Transverse colon (tissue), 4 donors: ENCODE measurements at regions not wholly inside any gene's neighbourhood (a gene's known extent, or its start where the extent isn't known, plus 50 kb on each side); places are given as distances from the start of the nearest gene placed in this dataset.

ENCODE experiments used
- CTCF ChIP-seq, 5 experiments: fragments of 200-600 bp in 3 of 5; fragments of 450-650 bp in 2 of 5; sonication (generic) in 3 of 5; IDR thresholded peaks; 1 replicate in 2 of 5; 2 replicates in 3 of 5; pipeline ENCODE4 v1.5.1; 2016 to 2017; ENCODE audit warnings: antibody characterized with exemption in 5 of 5, inconsistent platforms in 3 of 5, mild to moderate bottlenecking in 2 of 5, moderate library complexity in 1 of 5
- EP300 ChIP-seq: sonication (generic); formaldehyde crosslinking; IDR thresholded peaks from one replicate; pipeline ENCODE4 v1.6.1; 2017; ENCODE audit warnings: antibody characterized with exemption, low read depth
- POLR2AphosphoS5 ChIP-seq, 3 donors: sonication (generic); formaldehyde crosslinking; IDR thresholded peaks; one replicate each; pipeline ENCODE4 v1.6.1; 2016; ENCODE audit warnings: antibody characterized with exemption in 3 of 3

DNA sequence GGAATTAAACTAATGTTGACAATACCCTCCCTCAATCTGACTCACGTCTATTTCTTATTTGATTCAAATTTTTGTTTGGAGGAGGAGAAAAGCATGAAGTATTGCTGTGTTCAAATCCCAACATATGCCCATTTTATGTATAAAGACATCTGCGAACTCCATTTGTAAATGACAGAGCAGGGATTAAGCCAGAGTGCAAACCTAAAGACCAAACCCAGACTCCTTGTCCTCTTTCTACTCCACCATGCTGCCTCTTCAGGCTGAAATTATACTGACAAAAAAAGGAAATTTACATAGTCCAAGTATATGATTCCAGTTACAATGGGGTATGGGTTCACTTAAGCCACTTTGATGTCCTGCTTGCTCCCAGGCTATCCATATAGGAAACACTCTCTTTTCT, 383.1 kb downstream of the ADRA2A start:
- TF ChIP-seq EP300 (no peak), POLR2AphosphoS5 (IDR thresholded peaks at IDR 0.05) (no peak), CTCF (IDR thresholded peaks at IDR 0.05) (no peak)
